ENCODE measurements at regions not wholly inside any gene's neighbourhood (a gene's known extent, or its start where the extent isn't known, plus 50 kb on each side); places are given as distances from the start of the nearest gene placed in this dataset.

GRCh38 chr5:18023986-18024385, 389.7 kb downstream of the TAF11L14 start:
- Histone ChIP-seq H4K20me1 (ENCODE audit: insufficient read depth, low read length) (no peaks in the 10 kb centered on the region), H3K27me3 (ENCODE audit: control insufficient read depth in 2 of 2, insufficient read depth in 2 of 2, low read length in 2 of 2) (no peaks in the 10 kb centered on the region), H3K36me3 (replicated peaks in 1 of 2; ENCODE audit: control insufficient read depth in 1 of 2, insufficient read depth in 2 of 2, low read length in 2 of 2) (no peaks in the 10 kb centered on the region), H3K4me1 (ENCODE audit: control insufficient read depth in 1 of 2, insufficient read depth in 2 of 2, low read length in 2 of 2) (no peaks in the 10 kb centered on the region), H3K4me2 (replicated peaks; ENCODE audit: extremely low read depth, low read length, poor library complexity, severe bottlenecking) (no peak overlapping the region), H3K79me2 (ENCODE audit: insufficient read depth, low read length) (no peaks in the 10 kb centered on the region), H3K9ac (ENCODE audit: insufficient read depth, low read length, poor library complexity, severe bottlenecking) (no peak overlapping the region), H3K9me3 (replicated peaks in 1 of 2; ENCODE audit: control insufficient read depth in 1 of 2, insufficient read depth in 1 of 2, low read length in 2 of 2) (no peaks in the 10 kb centered on the region), H3K4me3 (replicated peaks in 1 of 3; ENCODE audit: low read depth in 2 of 3, low read length in 3 of 3) (no peak overlapping the region), H2AFZ (ENCODE audit: insufficient read depth, low read depth, low read length, poor library complexity, severe bottlenecking) (no peak overlapping the region), H3K27ac (ENCODE audit: low read depth in 1 of 2, low read length in 2 of 2) (no peak overlapping the region)
- intact Hi-C loops (cut with micrococcal nuclease), result no loop called here
- Mint-ChIP-seq H3K27me3 (ENCODE audit: low read depth in 3 of 3) (no peaks in the 10 kb centered on the region), H3K4me3 (no peak overlapping the region), H3K27ac (no peak overlapping the region), H3K36me3 (no peaks in the 10 kb centered on the region), H3K4me1 (no peaks in the 10 kb centered on the region), H3K9me3 (peaks cover 0 to 12% (median 0%) of the 10 kb centered on the region in 7 donors)
- WGBS (ENCODE audit: insufficient coverage), result no CpG with 5 or more reads among the region's 2 CpGs
- TF ChIP-seq CTCF (IDR thresholded peaks at IDR 0.05), result no peak
- DNase-seq, result no peak

GRCh38 chr5:18024542-18024941, 390.3 kb downstream of the TAF11L14 start:
- H4K20me1 ChIP-seq (ENCODE audit: insufficient read depth, low read length), result no peaks in the 10 kb centered on the region
- no peak overlapping the region for H3K4me3 Mint-ChIP-seq
- peak overlapping the region in 1 of 7 donors; percentile 38 for H3K27ac Mint-ChIP-seq
- H3K36me3 ChIP-seq (replicated peaks in 1 of 2; ENCODE audit: control insufficient read depth in 1 of 2, insufficient read depth in 2 of 2, low read length in 2 of 2), result no peaks in the 10 kb centered on the region
- H3K27me3 Mint-ChIP-seq (ENCODE audit: low read depth in 3 of 3), result no peaks in the 10 kb centered on the region
- H3K27ac ChIP-seq (ENCODE audit: low read depth in 1 of 2, low read length in 2 of 2), result no peak overlapping the region
- no peaks in the 10 kb centered on the region for H3K36me3 Mint-ChIP-seq
- no peaks in the 10 kb centered on the region for H3K4me1 Mint-ChIP-seq
- no peak overlapping the region for H3K9ac ChIP-seq (ENCODE audit: insufficient read depth, low read length, poor library complexity, severe bottlenecking)
- no peak overlapping the region for H3K4me2 ChIP-seq (replicated peaks; ENCODE audit: extremely low read depth, low read length, poor library complexity, severe bottlenecking)
- no peaks in the 10 kb centered on the region for H3K79me2 ChIP-seq (ENCODE audit: insufficient read depth, low read length)
- DNase-seq, result no peak
- H3K9me3 ChIP-seq (replicated peaks in 1 of 2; ENCODE audit: control insufficient read depth in 1 of 2, insufficient read depth in 1 of 2, low read length in 2 of 2), result no peaks in the 10 kb centered on the region
- no peak overlapping the region for H3K4me3 ChIP-seq (replicated peaks in 1 of 3; ENCODE audit: low read depth in 2 of 3, low read length in 3 of 3)
- H3K4me1 ChIP-seq (ENCODE audit: control insufficient read depth in 1 of 2, insufficient read depth in 2 of 2, low read length in 2 of 2), result no peaks in the 10 kb centered on the region
- H2AFZ ChIP-seq (ENCODE audit: insufficient read depth, low read depth, low read length, poor library complexity, severe bottlenecking), result no peak overlapping the region
- no peak for TF ChIP-seq CTCF (IDR thresholded peaks at IDR 0.05)
- intact Hi-C loops (cut with micrococcal nuclease), result no loop called here
- H3K27me3 ChIP-seq (ENCODE audit: control insufficient read depth in 2 of 2, insufficient read depth in 2 of 2, low read length in 2 of 2), result no peaks in the 10 kb centered on the region
- no CpG with 5 or more reads among the region's 2 CpGs for WGBS (ENCODE audit: insufficient coverage)
- H3K9me3 Mint-ChIP-seq, result peaks cover 0 to 12% (median 0%) of the 10 kb centered on the region in 7 donors

All from CD14-positive monocyte (primary cell).